ENCODE measurements at regions not wholly inside any gene's neighbourhood (a gene's known extent, or its start where the extent isn't known, plus 50 kb on each side); places are given as distances from the start of the nearest gene placed in this dataset.
"Not testable (repeated sequence)": the region's sequence is repeated elsewhere in the genome, so short reads cannot be mapped to it uniquely, and the experiment has no call there.

DNA sequence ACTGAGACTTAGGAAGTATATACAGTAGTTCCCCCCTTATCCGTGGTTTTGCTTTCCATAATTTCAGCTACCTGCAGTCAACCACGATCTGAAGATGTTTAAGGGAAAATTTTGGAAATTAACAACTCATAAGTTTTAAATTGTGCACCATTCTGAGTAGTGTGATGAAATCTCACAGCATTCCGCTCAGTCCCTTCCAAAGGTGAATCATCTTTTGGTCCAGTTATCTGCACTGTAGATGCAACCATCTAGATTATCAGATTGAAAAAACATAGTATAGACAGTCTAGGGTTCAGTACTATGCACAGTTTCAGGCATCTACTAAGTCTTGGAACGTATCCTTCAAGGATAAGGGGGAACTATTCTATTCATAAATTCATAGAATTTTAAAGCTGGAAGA, 109.0 kb downstream of the ANXA3 start:
- DNase-seq (ENCODE audit: low read depth) = no peak

DNA sequence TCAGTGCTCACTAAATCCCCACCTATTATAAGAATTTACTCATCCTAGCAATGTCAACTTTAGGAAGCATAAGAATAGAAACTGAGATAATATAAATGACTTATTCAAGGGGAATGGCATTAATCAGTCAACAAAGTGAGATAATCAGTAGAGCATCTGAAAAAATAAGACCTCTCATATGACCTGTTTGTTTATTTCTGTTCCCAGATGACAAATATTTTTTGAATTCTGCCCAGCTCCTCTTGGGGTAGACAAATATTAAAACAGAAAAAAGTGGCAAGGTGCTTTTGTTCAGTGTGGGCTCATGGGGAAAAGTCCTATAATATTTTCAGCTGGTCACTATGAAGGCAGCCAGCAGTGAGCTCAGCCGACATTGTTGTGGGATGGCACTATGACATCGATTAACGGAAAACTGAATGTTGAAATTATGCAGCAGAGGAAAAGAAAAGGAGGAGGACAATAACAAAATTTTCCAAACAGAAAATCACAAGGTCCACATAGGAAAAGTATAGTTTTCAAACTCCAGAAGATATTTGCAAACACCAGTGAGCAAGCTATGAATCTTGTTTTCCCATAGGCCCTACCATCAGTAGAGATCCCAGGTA, 109.6 kb downstream of the ANXA3 start:
- no peak for DNase-seq (ENCODE audit: low read depth)

DNA sequence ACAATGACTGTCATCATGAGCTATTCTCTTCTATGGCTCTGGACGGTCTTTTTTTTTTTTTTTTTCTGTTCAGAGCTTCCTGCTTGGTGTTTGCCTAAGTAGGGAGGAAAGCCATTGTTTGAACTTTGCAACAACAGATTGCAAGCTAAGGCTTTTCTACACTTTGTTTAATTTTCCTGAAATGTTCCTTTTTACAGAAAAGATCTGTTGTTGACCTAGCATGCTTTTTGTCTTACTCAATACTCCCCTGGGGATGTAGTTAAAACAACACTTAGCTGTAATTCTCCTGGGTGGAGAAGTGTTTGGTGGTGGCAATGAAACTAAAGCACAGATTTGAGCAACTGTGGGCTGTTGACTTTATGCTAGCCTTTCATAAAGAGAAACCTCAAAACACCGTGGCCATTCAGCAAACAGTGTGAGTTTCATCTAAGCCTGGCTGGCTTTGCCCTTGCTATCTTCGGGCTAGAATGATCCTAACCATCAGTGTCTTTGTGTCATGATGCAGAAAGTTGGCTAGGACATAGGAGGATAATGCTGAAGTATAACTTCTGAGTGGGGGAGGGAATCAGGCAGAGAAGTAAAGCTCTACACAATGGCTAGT, 110.5 kb downstream of the ANXA3 start:
- no peak for DNase-seq (ENCODE audit: low read depth)

DNA sequence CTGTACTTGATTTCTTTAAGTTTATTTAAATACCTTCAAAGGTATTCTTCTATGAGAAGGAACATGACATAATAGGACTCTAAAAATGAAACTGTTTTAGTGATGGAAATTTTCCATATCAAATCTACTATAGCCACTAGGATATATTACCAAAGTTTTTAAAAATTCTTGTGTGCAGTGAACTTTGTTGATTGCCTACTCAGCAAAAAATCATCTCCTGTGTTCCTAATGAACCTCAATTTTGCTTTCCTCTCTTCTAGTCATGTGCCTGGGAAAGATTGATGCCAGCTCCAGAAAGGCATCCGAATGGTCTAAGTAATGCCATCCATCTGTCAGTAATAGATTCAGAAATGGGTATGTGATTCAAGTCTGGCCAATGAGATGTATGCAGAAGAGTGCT, 111.1 kb downstream of the ANXA3 start:
- no peak for DNase-seq (ENCODE audit: low read depth)

DNA sequence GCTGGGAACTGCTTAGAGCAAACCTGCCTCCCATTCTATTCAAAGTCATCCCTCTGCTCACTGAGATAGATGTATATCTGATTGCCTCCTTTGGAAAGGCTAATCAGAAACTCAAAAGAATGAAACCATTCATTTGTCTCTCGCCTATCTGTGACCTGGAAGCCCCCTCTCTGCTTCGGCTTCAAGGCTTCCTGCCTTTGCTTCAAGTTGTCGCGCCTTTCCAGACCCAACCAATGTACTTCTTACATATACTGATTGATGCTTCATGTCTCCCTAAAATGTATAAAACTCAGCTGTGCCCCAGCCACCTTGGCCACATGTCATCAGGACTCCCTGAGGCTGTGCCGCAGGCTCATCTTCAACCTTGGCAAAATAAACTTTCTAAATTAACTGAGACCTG, 111.9 kb upstream of the BMP2K start:
- not testable (repeated sequence) for DNase-seq (ENCODE audit: low read depth)

DNA sequence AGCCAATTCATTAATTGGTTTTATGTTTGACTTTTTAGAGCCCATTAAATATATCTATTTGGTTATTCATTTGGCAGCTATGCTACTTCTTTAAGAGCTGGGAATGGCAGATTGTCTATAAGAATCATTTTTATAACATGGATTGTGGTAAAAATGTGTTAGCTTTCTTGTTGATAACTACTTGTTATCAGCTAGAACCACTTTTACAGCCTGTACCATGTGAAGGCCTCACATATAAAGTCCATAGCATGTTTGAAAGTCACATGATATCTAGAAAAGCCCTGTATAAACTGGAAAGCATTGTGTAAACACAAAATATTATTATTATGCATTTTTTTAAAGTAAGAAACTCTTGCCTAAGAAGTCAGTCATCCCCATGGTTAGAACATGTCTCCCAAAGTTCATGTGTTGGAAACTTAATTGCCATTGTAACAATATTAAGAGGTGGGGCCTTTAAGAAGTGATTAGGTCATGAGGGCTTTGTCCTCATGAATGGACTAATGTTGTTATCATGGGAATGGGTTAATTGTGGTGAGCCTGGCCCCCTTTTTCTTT, 110.9 kb upstream of the BMP2K start:
- DNase-seq (ENCODE audit: low read depth) = no peak

- no peak for DNase-seq (ENCODE audit: low read depth)
These were observed 109.3 kb upstream of the BMP2K start for GRCh38 chr4:78666830-78667258.

GRCh38 chr4:78667325-78667724, 108.8 kb upstream of the BMP2K start:
- no peak for DNase-seq (ENCODE audit: low read depth)

DNA sequence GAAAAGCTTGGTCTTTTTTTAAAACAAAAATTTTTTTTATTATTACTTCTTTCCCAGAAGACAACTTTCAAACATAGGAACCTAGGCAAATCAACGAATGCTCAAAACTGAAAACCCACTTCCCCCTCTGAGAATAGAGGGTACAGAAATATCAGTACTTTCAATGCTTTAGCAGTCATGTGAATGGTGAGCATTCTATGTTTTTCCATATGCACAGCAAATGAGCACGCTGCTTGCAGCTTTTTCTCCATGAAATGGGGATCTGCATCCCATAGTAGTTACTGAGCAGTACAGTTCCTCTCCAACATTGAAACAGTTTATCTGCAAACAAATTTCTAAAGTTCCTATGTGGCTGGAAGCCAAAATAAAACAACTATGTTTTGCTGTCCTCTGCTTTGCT, 108.4 kb upstream of the BMP2K start:
- DNase-seq (ENCODE audit: low read depth) = no peak

DNA sequence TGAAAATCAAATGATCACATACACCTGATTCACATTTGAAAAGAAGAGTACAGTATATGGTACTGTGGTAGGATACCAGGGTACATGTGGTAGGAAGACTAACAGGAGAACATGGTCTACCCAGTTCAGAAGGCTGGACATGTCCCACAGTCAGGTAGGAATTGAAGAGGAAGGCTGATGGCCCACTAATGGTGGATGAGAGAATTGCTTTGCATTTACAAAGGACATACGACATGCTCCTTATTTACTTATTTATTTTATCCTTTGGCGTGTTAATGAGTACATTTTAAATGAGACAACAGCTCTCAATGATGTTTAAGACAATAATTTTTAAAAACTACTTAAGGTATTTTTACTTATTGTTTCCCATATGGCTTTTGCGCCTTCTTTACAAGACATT, 106.7 kb upstream of the BMP2K start:
- no peak for DNase-seq (ENCODE audit: low read depth)

- DNase-seq (ENCODE audit: low read depth) = no peak
These were observed 104.0 kb upstream of the BMP2K start for GRCh38 chr4:78671903-78672815.

- DNase-seq (ENCODE audit: low read depth) = no peak
These were observed 102.8 kb upstream of the BMP2K start for GRCh38 chr4:78673337-78673736.

- no peak for DNase-seq (ENCODE audit: low read depth)
These were observed 100.8 kb upstream of the BMP2K start for GRCh38 chr4:78675325-78675724.

GRCh38 chr4:78682070-78682469, 94.1 kb upstream of the BMP2K start:
- DNase-seq (ENCODE audit: low read depth) = no peak

GRCh38 chr4:78683352-78683751, 92.8 kb upstream of the BMP2K start:
- no peak for DNase-seq (ENCODE audit: low read depth)

DNA sequence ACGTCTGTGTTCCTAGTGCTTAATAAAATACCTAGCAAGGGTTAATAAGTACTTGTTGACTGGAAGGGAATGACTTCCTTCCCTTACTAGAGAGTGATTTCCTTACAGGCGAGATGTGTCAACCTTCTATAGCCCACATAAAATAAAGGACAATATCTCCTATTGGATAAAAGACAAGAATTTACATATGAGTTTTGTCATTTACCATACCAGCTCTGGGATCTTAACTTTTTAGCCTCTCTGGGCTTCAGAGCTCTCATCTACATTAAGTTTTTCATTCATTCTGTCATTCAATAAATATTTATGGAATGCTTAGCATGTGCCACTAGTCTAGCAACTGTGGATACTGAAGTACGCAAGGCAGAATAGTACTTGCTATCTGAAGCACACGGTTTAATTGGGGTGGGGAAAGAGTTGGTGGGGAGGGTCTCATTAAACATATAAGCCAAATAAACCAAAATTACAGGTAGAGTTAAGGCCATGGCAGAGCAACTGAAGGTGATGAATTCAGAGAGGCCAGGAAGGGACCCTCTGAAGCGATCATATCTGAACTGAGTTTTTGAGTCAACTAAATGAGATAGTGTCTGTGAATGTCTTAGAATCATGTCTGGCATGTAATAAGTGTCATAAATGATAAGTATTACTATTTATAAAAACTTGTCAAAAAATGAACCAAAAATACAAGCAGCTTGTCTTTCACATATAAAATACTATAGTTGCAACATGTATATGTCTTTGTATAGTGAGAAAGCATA, 91.6 kb upstream of the BMP2K start:
- DNase-seq (ENCODE audit: low read depth) = peak; percentile 73

- DNase-seq (ENCODE audit: low read depth) = no peak
These were observed 88.3 kb upstream of the BMP2K start for GRCh38 chr4:78687818-78688217.

- no peak for DNase-seq (ENCODE audit: low read depth)
These were observed 87.8 kb upstream of the BMP2K start for GRCh38 chr4:78688366-78688765.

DNA sequence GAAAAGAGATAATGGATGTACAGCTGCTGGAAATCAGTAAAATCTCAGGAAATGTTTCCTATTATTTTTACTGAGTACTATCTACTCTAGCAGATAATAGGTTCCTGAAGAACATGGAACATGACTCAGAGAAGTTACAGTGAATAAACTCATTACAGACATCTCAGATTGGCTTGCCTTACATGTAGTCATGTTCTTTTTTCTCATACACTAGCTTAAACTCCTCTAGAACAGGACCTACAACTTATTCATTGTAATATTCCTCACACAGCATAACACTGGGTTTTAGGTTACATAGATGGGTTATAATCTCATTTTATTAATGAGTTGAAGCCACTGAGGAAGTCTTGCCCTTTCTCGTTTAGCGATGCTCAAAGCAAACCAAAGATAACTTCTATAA, 86.9 kb upstream of the BMP2K start:
- DNase-seq (ENCODE audit: low read depth) = no peak

- DNase-seq (ENCODE audit: low read depth) = no peak
These were observed 86.3 kb upstream of the BMP2K start for GRCh38 chr4:78689700-78690323.

DNA sequence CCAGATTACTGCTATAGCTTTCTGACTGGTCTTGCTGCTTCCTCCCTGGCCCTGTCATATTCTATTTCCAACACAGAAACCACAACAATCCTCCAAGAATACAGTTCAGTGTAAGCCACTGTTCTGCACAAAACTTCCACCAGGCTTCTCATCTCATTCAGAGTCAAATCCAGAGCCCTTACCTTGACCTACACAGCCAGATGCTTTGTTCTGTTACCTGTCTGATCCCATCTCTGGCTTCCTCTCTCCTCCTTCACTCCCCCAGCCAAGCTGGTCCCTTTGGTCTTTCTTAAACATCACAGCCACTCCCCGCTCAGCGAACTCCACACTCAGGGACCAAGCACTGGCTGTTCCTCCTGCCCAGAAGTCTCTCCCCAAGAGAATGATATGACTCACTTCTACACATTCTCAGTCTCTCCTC, 84.8 kb upstream of the BMP2K start:
- no peak for DNase-seq (ENCODE audit: low read depth)
